Heart left ventricle (tissue), 13 donors: ENCODE measurements at regions not wholly inside any gene's neighbourhood (a gene's known extent, or its start where the extent isn't known, plus 50 kb on each side); places are given as distances from the start of the nearest gene placed in this dataset.

ENCODE experiments used
- POLR2A ChIP-seq, 2 donors: fragments of 450-650 bp; IDR thresholded peaks; one replicate each; pipeline ENCODE4 v1.6.1; 2017; ENCODE audit warnings: antibody characterized with exemption in 2 of 2, mild to moderate bottlenecking in 2 of 2, moderate library complexity in 2 of 2
- TF ChIP-seq, protein P1 (sequence below), 12 donors: fragments of 200-600 bp; sonication (generic) in 4 of 12; IDR thresholded peaks; one replicate each; pipeline versions ENCODE4 v1.5.0 to v1.8.0; 2018 to 2022; ENCODE audit warnings: antibody characterized with exemption in 12 of 12, mild to moderate bottlenecking in 5 of 12
- donor health status: ischemic (EF 13 %, LVEDD 7.1; RV severe dilation, severe dysfunction).
- donor health status: DM: no; HTN: yes; CAD: no.
- donor health status: DM: no; HTN: no; CAD: no.
- donor health status: ischemic (EF 25% LVEDD 6.9; RV normal size, moderate dysfunction).
- donor health status: ischemic (EF 25% LVEDD 5.7; RV mildly dilated, moderate dysfunction).
- donor health status: ischemic (EF 35%, LVEDD 5.7; RV mildly dilated, moderate dysfunction).
- donor health status: nonischemic (EF 11% LVEDD 7.7; RV severe dilation, severe dysfunction).
- donor health status: DM: yes; HTN: yes; CAD: no.
- donor health status: PGD.
- donor health status: ischemic (EF 29% LVEDD 5.4; RV normal size, mild dysfunction).
- donor health status: nonischemic (EF 23%, LVEDD 6.1; RV moderate dilation, normal function).

GRCh38 chr18:60982928-60983327 is 350.3 kb upstream of the CDH20 start:
- TF ChIP-seq, protein P1, sequence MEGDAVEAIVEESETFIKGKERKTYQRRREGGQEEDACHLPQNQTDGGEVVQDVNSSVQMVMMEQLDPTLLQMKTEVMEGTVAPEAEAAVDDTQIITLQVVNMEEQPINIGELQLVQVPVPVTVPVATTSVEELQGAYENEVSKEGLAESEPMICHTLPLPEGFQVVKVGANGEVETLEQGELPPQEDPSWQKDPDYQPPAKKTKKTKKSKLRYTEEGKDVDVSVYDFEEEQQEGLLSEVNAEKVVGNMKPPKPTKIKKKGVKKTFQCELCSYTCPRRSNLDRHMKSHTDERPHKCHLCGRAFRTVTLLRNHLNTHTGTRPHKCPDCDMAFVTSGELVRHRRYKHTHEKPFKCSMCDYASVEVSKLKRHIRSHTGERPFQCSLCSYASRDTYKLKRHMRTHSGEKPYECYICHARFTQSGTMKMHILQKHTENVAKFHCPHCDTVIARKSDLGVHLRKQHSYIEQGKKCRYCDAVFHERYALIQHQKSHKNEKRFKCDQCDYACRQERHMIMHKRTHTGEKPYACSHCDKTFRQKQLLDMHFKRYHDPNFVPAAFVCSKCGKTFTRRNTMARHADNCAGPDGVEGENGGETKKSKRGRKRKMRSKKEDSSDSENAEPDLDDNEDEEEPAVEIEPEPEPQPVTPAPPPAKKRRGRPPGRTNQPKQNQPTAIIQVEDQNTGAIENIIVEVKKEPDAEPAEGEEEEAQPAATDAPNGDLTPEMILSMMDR (IDR thresholded peaks at IDR 0.05) = no peak
- TF ChIP-seq POLR2A (IDR thresholded peaks at IDR 0.05) = no peak
